HG03565 (cell line): ENCODE measurements at regions not wholly inside any gene's neighbourhood (a gene's known extent, or its start where the extent isn't known, plus 50 kb on each side); places are given as distances from the start of the nearest gene placed in this dataset.

Experiments used
- ATAC-seq: cut with Tn5 transposase; IDR thresholded peaks from one replicate; pipeline ENCODE4 v1.9.1; 2021; ENCODE audit warnings: mild to moderate bottlenecking, moderate library complexity; ENCODE audit not compliant: unreplicated experiment

- ATAC-seq: no peak
Observed at GRCh38 chr2:187274146-187274545, 173.9 kb downstream of the CALCRL start.

- ATAC-seq: no peak
Observed at GRCh38 chr2:187272255-187272654, 175.8 kb downstream of the CALCRL start.

GRCh38 chr2:187271825-187272224 is 176.2 kb downstream of the CALCRL start:
- no peak for ATAC-seq

- ATAC-seq: no peak
Observed at GRCh38 chr2:187266645-187267044, 181.4 kb downstream of the CALCRL start.

GRCh38 chr2:187266147-187266546 is 181.9 kb downstream of the CALCRL start:
- no peak for ATAC-seq

- ATAC-seq: no peak
Observed at GRCh38 chr2:187264612-187265011, 183.4 kb downstream of the CALCRL start.

- ATAC-seq: no peak
Observed at GRCh38 chr2:187263675-187264560, 184.1 kb downstream of the CALCRL start.

- no peak for ATAC-seq
Observed at GRCh38 chr2:187261705-187262104, 186.3 kb downstream of the CALCRL start.

GRCh38 chr2:187252063-187252462 is 196.0 kb downstream of the CALCRL start:
- no peak for ATAC-seq

- no peak for ATAC-seq
Observed at GRCh38 chr2:187250137-187250536, 197.9 kb downstream of the CALCRL start.

- ATAC-seq: no peak
Observed at GRCh38 chr2:187233811-187234210, 214.2 kb downstream of the CALCRL start.

- ATAC-seq: no peak
Observed at GRCh38 chr2:187232749-187233148, 215.3 kb downstream of the CALCRL start.

GRCh38 chr2:187230088-187230487 is 218.0 kb downstream of the CALCRL start:
- no peak for ATAC-seq

GRCh38 chr2:187228986-187229385 is 219.1 kb downstream of the CALCRL start:
- ATAC-seq: no peak

GRCh38 chr2:187224989-187225388 is 223.1 kb downstream of the CALCRL start:
- no peak for ATAC-seq

GRCh38 chr2:187220071-187220470 is 228.0 kb downstream of the CALCRL start:
- ATAC-seq: no peak

- no peak for ATAC-seq
Observed at GRCh38 chr2:187215532-187216240, 232.4 kb downstream of the CALCRL start.

GRCh38 chr2:187214306-187214705 is 233.7 kb downstream of the CALCRL start:
- no peak for ATAC-seq

- no peak for ATAC-seq
Observed at GRCh38 chr2:187213798-187214197, 234.3 kb downstream of the CALCRL start.

- no peak for ATAC-seq
Observed at GRCh38 chr2:187210726-187211125, 237.3 kb downstream of the CALCRL start.

GRCh38 chr2:187208199-187208785 is 239.8 kb downstream of the CALCRL start:
- no peak for ATAC-seq

GRCh38 chr2:187207126-187207525 is 240.9 kb downstream of the CALCRL start:
- no peak for ATAC-seq
